T-cell (primary cell): ENCODE measurements at regions not wholly inside any gene's neighbourhood (a gene's known extent, or its start where the extent isn't known, plus 50 kb on each side); places are given as distances from the start of the nearest gene placed in this dataset.

Experiments
- ATAC-seq, 4 experiments: fragments of 200-7000 bp in 3 of 4; fragments of 150-1000 bp in 1 of 4; cut with Tn5 transposase; replicated peaks in 1 of 4; 1 replicate in 3 of 4; 2 replicates in 1 of 4; pipeline ENCODE4 v1.10.0; 2021; ENCODE audit warnings: moderate library complexity in 3 of 4, mild to moderate bottlenecking in 2 of 4, moderate number of reproducible peaks in 1 of 4
- CTCF ChIA-PET, 2 donors: fragments of 300-600 bp; sonication (Branson Sonifier 250); formaldehyde crosslinking; loops; one replicate each; lab custom pipeline; 2022; ENCODE audit warnings: antibody characterized with exemption in 2 of 2; lab: Charles Lee
- POLR2A ChIA-PET, 2 donors: fragments of 300-600 bp; sonication (Branson Sonifier 250); formaldehyde crosslinking; loops; one replicate each; lab custom pipeline; 2022; ENCODE audit warnings: antibody characterized with exemption in 2 of 2; lab: Charles Lee
- DNase-seq, 35 experiments: peaks; one replicate each; pipeline versions ENCODE4 v3.0.0 to v3.0.0-alpha.2; 2013 to 2023
- H3K27ac ChIP-seq: one replicate; pipeline ENCODE4 v1.5.1; 2013; ENCODE audit warnings: low read length
- H3K27me3 ChIP-seq, 2 experiments: replicated peaks in 1 of 2; 1 replicate in 1 of 2; 2 replicates in 1 of 2; pipeline versions ENCODE4 v1.6.1 to v1.7.0; 2013; ENCODE audit warnings: low read length in 1 of 2, mixed read lengths in 1 of 2; ENCODE audit not compliant: control insufficient read depth in 2 of 2, insufficient read depth in 2 of 2; ENCODE audit errors: extremely low read depth in 1 of 2
- H3K36me3 ChIP-seq, 2 donors: 1 replicate in 1 of 2; 2 replicates in 1 of 2; pipeline versions ENCODE4 v1.6.1 to v1.7.0; 2013; ENCODE audit warnings: low read length in 1 of 2; ENCODE audit not compliant: control insufficient read depth in 2 of 2, insufficient read depth in 1 of 2; ENCODE audit errors: extremely low read depth in 1 of 2
- H3K4me1 ChIP-seq, 2 experiments: 1 replicate in 1 of 2; 2 replicates in 1 of 2; pipeline versions ENCODE4 v1.6.1 to v1.7.0; 2013; ENCODE audit warnings: low read length in 2 of 2, mixed read lengths in 1 of 2; ENCODE audit not compliant: insufficient read depth in 2 of 2, control insufficient read depth in 1 of 2; ENCODE audit errors: extremely low read depth in 1 of 2
- H3K4me3 ChIP-seq, 2 donors: 1 replicate in 1 of 2; 2 replicates in 1 of 2; pipeline versions ENCODE4 v1.5.1 to v1.7.0; 2013; ENCODE audit warnings: mild to moderate bottlenecking in 2 of 2, low read length in 1 of 2, moderate library complexity in 1 of 2; ENCODE audit not compliant: control insufficient read depth in 1 of 2; ENCODE audit errors: extremely low read depth in 1 of 2
- H3K9me3 ChIP-seq: 2 replicates; pipeline ENCODE4 v1.7.0; 2013
- H3K27ac Mint-ChIP-seq, 2 donors: one replicate each; pipeline ENCODE4 v1.8.0; 2020 to 2021; ENCODE audit warnings: mild to moderate bottlenecking in 2 of 2, mixed read lengths in 2 of 2
- H3K27me3 Mint-ChIP-seq, 2 donors: one replicate each; pipeline ENCODE4 v1.8.0; 2021 to 2022; ENCODE audit warnings: mixed read lengths in 2 of 2
- H3K36me3 Mint-ChIP-seq: one replicate; pipeline ENCODE4 v1.8.0; 2021; ENCODE audit warnings: mixed read lengths
- H3K4me1 Mint-ChIP-seq, 3 donors: one replicate each; pipeline ENCODE4 v1.8.0; 2020 to 2022; ENCODE audit warnings: mixed read lengths in 3 of 3, mild to moderate bottlenecking in 1 of 3
- H3K4me3 Mint-ChIP-seq, 3 donors: one replicate each; pipeline ENCODE4 v1.8.0; 2020 to 2022; ENCODE audit warnings: mild to moderate bottlenecking in 3 of 3, mixed read lengths in 3 of 3, moderate library complexity in 3 of 3
- H3K9me3 Mint-ChIP-seq, 3 donors: one replicate each; pipeline ENCODE4 v1.8.0; 2020 to 2022; ENCODE audit warnings: mixed read lengths in 3 of 3
- WGBS: methylation state at CpG from one replicate; pipeline ENCODE4 v1.1.5; 2013; ENCODE audit warnings: missing lambda C conversion rate; ENCODE audit not compliant: insufficient coverage; 5-methylcytosine and 5-hydroxymethylcytosine counted together

- no peak overlapping the region for H3K27ac ChIP-seq
- no peak overlapping the region for H3K4me3 Mint-ChIP-seq
- H3K36me3 Mint-ChIP-seq: no peaks in the 10 kb centered on the region
- no peak overlapping the region for H3K27ac Mint-ChIP-seq
- H3K27me3 ChIP-seq: no peaks in the 10 kb centered on the region
- no peak overlapping the region for H3K4me3 ChIP-seq
- H3K27me3 Mint-ChIP-seq: no peaks in the 10 kb centered on the region
- WGBS: 60% methylated on average over 1 of the region's 3 CpGs
- POLR2A ChIA-PET: no interaction called here
- no peaks in the 10 kb centered on the region for H3K36me3 ChIP-seq
- H3K9me3 ChIP-seq: no peaks in the 10 kb centered on the region
- CTCF ChIA-PET: no interaction called here
- H3K4me1 Mint-ChIP-seq: no peaks in the 10 kb centered on the region
- H3K9me3 Mint-ChIP-seq: peaks cover 0 to 4% (median 0%) of the 10 kb centered on the region in 3 donors
- ATAC-seq: no peak
- no peaks in the 10 kb centered on the region for H3K4me1 ChIP-seq
- DNase-seq: no peak
Measured at GRCh38 chr4:69044247-69044646, 52.0 kb upstream of the UGT2B7 start.
